Stomach (tissue), 8 donors: ENCODE measurements at regions not wholly inside any gene's neighbourhood (a gene's known extent, or its start where the extent isn't known, plus 50 kb on each side); places are given as distances from the start of the nearest gene placed in this dataset.

Experiments used
- DNase-seq, 2 donors: peaks; one replicate each; pipeline versions ENCODE4 v3.0.0 to v3.0.0-alpha.2; 2013 to 2019
- H3K27ac ChIP-seq, 5 donors: fragments of 200-600 bp in 4 of 5; sonication (generic) in 4 of 5; one replicate each; pipeline ENCODE4 v1.5.1; 2013 to 2019; ENCODE audit warnings: mild to moderate bottlenecking in 1 of 5, moderate library complexity in 1 of 5
- H3K27me3 ChIP-seq, 3 donors: fragments of 200-600 bp; sonication (generic); one replicate each; pipeline ENCODE4 v1.5.1; 2017 to 2019; ENCODE audit warnings: mixed run types in 1 of 3
- H3K36me3 ChIP-seq, 4 donors: fragments of 200-600 bp; sonication (generic); 1 replicate in 3 of 4; 2 replicates in 1 of 4; pipeline ENCODE4 v1.5.1; 2016 to 2019
- H3K4me1 ChIP-seq, 4 donors: fragments of 200-600 bp; sonication (generic); one replicate each; pipeline ENCODE4 v1.5.1; 2016 to 2019
- H3K4me3 ChIP-seq, 4 donors: fragments of 200-600 bp; sonication (generic) in 3 of 4; one replicate each; pipeline ENCODE4 v1.5.1; 2016 to 2019; ENCODE audit warnings: mild to moderate bottlenecking in 1 of 4
- H3K9me3 ChIP-seq, 4 donors: fragments of 200-600 bp; sonication (generic); one replicate each; pipeline ENCODE4 v1.5.1; 2016 to 2019
- CTCF ChIP-seq, 7 experiments: fragments of 450-650 bp in 4 of 7; fragments of 200-600 bp in 3 of 7; sonication (generic) in 3 of 7; IDR thresholded peaks; one replicate each; pipeline ENCODE4 v1.5.1; 2016 to 2019; ENCODE audit warnings: antibody characterized with exemption in 7 of 7, control low read depth in 2 of 7, mild to moderate bottlenecking in 1 of 7
- EP300 ChIP-seq: sonication (generic); formaldehyde crosslinking; IDR thresholded peaks from one replicate; pipeline ENCODE4 v1.6.1; 2017; ENCODE audit warnings: antibody characterized with exemption
- POLR2A ChIP-seq, 4 donors: fragments of 450-650 bp; IDR thresholded peaks; one replicate each; pipeline ENCODE4 v1.6.1; 2016; ENCODE audit warnings: antibody characterized with exemption in 4 of 4, control low read depth in 2 of 4, mild to moderate bottlenecking in 1 of 4, moderate library complexity in 1 of 4
- POLR2AphosphoS5 ChIP-seq, 3 donors: sonication (generic); formaldehyde crosslinking; IDR thresholded peaks; one replicate each; pipeline ENCODE4 v1.6.1; 2016; ENCODE audit warnings: antibody characterized with exemption in 3 of 3
- WGBS, 5 donors: extraction: QIAGEN DNeasy Blood & Tissue Kit in 3 of 5; methylation state at CpG; one replicate each; pipeline versions ENCODE4 v1.1.5 to v1.1.7; 2013 to 2018; 5-methylcytosine and 5-hydroxymethylcytosine counted together
- intact Hi-C: fragments of 100-400 bp; cut with DNase I; formaldehyde crosslinking; loops from one replicate; pipeline ENCODE4 v1.15.1; 2023; ENCODE audit warnings: low total_unique reads
- donor health status: healthy with polysubstance abuse.
- donor health status: Bipolar disorder and iron deficiency.
- donor health status: healthy.

- no peak for DNase-seq
- WGBS, 5 donors = 78 to 88% (median 85%) methylated on average over 2 of the region's 2 CpGs
- H3K36me3 ChIP-seq = no peaks in the 10 kb centered on the region
- H3K27ac ChIP-seq = no peak overlapping the region
- TF ChIP-seq POLR2AphosphoS5 (IDR thresholded peaks at IDR 0.05) (no peak), EP300 (no peak), POLR2A (IDR thresholded peaks at IDR 0.05) (no peak), CTCF (IDR thresholded peaks at IDR 0.05) (no peak)
- H3K9me3 ChIP-seq = no peaks in the 10 kb centered on the region
- H3K27me3 ChIP-seq = no peaks in the 10 kb centered on the region
- H3K4me1 ChIP-seq = peaks cover 0 to 11% (median 0%) of the 10 kb centered on the region in 4 donors
- no peak overlapping the region for H3K4me3 ChIP-seq
- intact Hi-C loops = no loop called here
These were observed 126.9 kb upstream of the VGLL2 start for GRCh38 chr6:117138425-117138824.

GRCh38 chr6:117138920-117139319, 126.4 kb upstream of the VGLL2 start:
- no peaks in the 10 kb centered on the region for H3K36me3 ChIP-seq
- TF ChIP-seq CTCF (IDR thresholded peaks at IDR 0.05) (no peak), POLR2A (IDR thresholded peaks at IDR 0.05) (no peak), EP300 (no peak), POLR2AphosphoS5 (IDR thresholded peaks at IDR 0.05) (no peak)
- no peak overlapping the region for H3K4me3 ChIP-seq
- DNase-seq = no peak
- H3K27me3 ChIP-seq = no peaks in the 10 kb centered on the region
- no peaks in the 10 kb centered on the region for H3K9me3 ChIP-seq
- H3K4me1 ChIP-seq = peaks cover 0 to 11% (median 0%) of the 10 kb centered on the region in 4 donors
- no peak overlapping the region for H3K27ac ChIP-seq
- intact Hi-C loops = no loop called here

- Histone ChIP-seq H3K4me3 (no peak overlapping the region), H3K36me3 (no peaks in the 10 kb centered on the region), H3K4me1 (peaks cover 0 to 11% (median 0%) of the 10 kb centered on the region in 4 donors), H3K9me3 (peaks cover 0 to 12% (median 3%) of the 10 kb centered on the region in 4 donors), H3K27me3 (no peaks in the 10 kb centered on the region), H3K27ac (no peak overlapping the region)
- TF ChIP-seq POLR2AphosphoS5 (IDR thresholded peaks at IDR 0.05) (no peak), CTCF (IDR thresholded peaks at IDR 0.05) (no peak), EP300 (no peak), POLR2A (IDR thresholded peaks at IDR 0.05) (no peak)
- DNase-seq = no peak
- intact Hi-C loops = no loop called here
- WGBS, 5 donors = 60 to 69% (median 67%) methylated on average over 3 of the region's 3 CpGs
These were observed 123.2 kb upstream of the VGLL2 start for GRCh38 chr6:117142142-117142541.

DNA sequence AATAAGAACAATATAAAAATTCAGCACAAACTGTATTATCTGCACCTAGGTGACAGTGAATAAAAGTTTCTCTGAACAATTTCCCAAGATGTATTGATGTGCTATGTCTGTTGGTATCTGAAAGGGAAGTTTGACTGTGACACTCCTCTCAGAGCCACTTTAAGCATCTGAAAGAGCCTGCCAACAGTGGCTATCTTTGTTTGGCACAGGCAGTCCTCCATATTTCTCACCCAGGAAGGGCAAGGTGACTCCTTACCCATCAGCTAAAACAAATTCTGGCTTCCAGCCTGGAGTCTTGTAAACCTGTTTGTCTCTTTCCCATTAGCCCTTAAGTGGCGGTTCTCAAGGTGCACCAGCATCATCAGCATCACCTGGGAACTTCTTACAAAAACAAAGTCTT, 122.4 kb upstream of the VGLL2 start:
- Histone ChIP-seq H3K4me1 (peaks cover 0 to 11% (median 0%) of the 10 kb centered on the region in 4 donors), H3K4me3 (no peak overlapping the region), H3K27me3 (no peaks in the 10 kb centered on the region), H3K36me3 (no peaks in the 10 kb centered on the region), H3K9me3 (peaks cover 0 to 12% (median 3%) of the 10 kb centered on the region in 4 donors), H3K27ac (no peak overlapping the region)
- intact Hi-C loops = no loop called here
- TF ChIP-seq POLR2AphosphoS5 (IDR thresholded peaks at IDR 0.05) (no peak), POLR2A (IDR thresholded peaks at IDR 0.05) (no peak), CTCF (IDR thresholded peaks at IDR 0.05) (no peak), EP300 (no peak)
- DNase-seq = no peak
- 72 to 100% (median 84%) methylated on average over 1 of the region's 1 CpG for WGBS, 5 donors
